ENCODE measurements at regions not wholly inside any gene's neighbourhood (a gene's known extent, or its start where the extent isn't known, plus 50 kb on each side); places are given as distances from the start of the nearest gene placed in this dataset.

DNA sequence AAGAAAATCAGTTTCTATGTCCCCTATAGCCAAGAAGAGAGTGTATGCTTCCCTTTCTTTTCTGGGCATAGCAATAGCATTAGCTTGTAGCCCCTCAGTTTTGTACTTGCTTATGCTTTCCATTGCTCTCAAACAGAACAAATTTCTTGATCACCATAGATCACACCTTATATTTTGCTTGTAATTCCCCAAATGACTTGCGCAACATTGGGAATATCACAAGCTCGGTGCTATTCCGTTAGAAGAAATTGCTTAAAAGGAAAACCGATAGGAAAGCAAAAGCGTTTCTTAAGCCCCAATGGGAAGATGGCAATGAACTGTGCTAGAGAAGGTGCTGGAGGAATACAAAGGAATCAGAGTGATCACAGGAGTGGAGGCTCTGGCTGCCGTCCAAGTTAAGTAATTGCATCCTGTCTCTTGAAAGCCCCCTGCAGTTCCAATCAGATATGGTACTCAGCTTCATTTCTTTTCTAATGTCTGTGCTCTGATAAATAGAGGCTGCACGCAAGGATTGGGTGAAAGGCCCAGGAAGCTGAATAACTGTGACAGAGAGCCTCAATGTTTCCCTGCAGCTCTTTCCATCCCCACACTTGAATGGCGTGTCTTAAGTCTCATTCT, 182.1 kb upstream of the KIRREL3 start:
- DNase-seq: peak; percentile 92

DNA sequence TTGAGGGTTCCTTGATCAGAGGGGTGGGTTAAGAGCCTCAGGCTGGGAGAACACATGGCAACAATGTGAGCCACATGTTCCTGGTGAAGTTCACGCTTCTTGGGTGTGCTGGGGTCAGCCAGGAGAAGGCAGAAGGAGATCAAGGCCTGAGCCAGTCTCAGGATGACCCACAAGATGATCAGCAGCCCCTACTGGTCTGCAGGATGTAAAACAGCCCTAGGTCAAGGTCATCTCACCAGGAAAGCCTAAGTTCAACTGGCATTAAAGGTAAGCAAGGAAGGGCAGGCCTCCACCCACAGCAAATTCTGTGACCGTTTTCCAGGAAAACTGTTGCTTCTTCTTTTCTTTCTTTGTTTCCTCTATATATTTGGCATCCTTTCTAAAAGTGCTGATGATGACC, 156.7 kb upstream of the KIRREL3 start:
- DNase-seq: no peak

DNA sequence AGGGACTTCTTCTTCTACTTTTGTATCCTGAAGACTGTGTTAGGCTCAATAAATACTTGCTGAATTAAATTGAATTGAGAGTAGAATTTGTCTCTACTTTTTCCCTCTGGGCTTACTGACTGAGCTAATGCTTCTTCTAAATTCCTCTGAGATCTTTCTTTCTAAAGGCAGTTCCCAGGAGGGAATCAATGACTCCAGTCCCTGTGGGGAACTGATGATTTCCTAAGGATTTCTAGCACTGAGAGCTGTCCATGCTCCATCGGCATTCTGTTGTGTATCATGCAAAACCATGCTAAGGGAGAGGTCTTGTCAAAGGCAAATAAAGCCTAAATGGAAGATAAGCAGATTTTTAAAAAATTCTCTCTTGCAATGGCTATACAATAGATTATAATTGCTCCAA, 148.8 kb upstream of the KIRREL3 start:
- DNase-seq: no peak

DNA sequence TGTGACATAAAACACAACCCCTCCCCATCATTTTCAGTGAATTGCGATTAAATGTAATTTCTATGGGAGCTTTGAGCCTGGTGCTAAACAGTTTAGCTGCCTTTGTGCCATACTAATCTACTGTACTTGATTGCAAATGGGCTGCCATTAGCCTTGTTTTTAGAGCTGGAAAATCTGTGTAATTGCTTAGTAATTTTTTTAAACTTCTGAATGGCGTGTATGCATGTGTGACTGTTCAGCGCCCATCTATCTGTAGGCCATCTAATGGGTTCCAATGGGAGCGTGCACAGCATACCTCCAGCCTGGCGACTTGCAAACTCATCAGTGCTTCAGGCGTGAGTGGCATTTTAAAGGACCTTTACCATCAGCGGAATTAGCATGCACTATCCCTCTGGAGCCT, 142.7 kb upstream of the KIRREL3 start:
- no peak for DNase-seq

DNA sequence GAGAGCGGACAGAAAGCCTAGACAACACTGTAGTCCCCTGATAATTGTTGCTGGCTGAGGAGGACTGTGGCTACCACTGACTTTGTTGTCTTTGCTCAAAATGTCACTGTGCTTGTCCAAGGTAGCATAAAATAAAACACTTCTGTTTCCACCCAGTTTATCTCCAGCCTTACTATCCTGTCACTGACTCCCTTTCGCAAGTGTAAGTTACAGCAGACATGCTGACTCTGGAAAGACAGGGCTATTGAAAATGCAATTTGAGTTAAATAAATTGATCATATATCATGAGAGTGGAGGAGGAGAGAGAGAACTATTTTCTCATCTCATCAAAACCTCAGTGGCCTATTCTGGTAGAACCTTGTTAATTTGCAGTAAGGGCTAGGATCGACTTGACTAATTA, 138.0 kb upstream of the KIRREL3 start:
- DNase-seq: no peak

DNA sequence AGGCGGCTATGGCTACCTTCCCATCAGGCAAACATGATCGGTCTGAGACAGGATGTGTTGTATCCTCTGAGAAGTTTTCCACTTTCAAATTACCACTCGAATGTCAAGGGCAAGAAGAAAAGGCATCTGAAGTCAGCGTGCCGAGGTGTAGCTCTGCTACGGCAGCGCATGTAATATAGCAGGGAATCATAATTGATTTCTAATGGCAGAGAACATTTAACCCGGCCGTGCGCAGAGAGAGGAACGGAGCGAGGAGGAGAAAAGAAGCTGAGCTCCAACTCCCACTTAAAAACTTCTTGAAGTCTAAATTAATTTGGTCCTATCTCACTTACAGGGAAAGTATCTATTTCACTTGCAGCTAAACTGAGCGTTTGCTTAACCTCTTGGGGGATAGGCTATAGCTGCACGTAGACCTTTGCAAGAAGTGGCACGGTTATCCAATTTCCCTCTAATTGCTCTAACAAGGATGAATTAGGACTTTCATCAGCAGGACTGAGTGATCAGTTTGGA, 137.3 kb upstream of the KIRREL3 start:
- no peak for DNase-seq

DNA sequence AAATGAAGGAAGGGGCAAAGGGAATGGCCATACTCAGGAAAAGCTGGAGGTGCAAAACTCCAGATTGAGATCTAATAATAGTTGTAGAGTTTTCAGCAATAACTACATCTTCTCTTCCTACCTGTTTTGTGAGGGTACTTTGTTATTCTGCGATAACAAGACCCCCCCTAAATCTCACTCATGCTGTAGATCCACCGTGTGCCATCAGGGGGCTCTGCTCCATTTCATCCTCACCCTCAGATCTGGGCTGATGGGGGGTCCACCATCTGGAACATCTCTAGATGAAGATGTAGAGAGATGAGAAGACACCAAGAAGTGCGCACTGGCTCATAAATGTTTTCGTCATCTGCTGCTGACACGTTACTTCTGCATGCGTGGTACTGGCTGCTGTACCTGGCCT, 135.9 kb upstream of the KIRREL3 start:
- no peak for DNase-seq

DNA sequence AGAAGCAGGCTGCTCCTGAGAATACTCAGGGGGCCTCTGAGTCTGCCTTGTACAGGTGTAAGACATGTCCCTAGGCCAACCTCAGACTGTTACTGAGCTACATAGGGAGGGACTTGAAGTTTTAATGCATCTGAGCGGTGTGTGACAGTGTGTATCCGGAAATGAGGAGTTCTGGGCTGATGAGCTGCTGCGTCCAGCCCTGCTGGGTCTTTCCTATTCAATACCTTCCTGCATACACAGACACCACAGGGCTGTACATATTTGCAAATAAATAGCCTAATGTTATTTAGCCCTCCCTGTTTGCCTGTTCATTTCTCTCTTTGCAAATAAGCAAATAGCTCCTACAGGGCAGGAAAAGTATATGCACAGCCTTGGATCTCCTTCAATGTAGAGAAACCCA, 134.7 kb upstream of the KIRREL3 start:
- no peak for DNase-seq

DNA sequence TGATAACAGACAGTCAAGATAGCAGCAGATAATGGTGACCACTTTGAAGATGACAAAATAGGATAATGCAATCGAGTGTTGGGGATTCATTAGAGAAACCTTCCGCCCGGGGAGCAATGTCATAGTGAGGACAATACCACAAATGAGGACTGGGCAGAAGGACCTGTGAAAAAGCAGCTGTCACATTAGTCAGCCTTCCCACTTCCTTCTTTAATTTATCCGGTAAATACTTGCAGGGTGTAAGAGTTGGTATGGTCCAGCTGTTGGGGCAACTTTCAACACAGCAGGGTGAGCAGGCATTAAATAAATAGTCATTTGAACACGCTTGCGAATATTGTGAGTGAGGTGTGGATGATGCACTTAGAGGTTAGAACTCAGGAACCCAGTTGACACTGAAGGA, 132.5 kb upstream of the KIRREL3 start:
- DNase-seq: no peak

DNA sequence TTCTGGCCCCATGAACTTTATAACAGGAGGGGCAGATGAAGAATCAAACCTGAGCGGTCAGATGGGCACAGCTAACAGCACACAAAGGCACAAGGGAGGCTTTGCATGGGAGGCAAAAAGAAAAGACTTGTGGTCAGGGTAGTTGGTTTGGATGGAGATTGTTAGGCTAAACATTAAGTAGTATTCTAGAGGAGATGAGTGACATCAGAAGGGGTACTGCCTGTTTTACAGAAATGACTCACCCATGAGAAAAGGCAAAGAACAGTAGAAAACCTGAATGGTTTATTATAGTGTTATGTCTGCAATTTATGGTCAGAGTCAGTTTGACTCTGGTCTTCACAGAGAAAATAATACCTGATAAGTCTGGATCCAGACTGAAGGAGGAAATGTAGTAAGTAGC, 129.8 kb upstream of the KIRREL3 start:
- DNase-seq: no peak

DNA sequence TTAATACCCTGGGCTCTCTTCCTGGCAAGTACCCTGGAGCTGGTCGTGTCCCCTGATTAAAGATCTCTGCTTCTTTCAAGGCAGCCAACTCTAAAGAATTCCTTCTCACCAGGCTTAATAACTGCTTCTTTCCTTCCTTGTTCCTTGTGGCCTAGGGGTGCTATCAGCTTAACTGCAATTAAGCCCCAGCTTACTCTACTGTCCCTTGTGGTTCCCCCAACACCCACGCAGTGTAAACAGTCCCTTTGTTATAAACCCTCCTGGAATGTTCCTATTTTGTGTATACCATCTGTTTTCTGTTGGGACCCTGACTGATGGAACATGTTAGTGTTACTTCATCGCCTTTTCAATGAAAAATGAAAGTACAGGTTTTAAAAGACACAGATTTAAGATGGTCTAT, 126.4 kb upstream of the KIRREL3 start:
- DNase-seq: no peak

DNA sequence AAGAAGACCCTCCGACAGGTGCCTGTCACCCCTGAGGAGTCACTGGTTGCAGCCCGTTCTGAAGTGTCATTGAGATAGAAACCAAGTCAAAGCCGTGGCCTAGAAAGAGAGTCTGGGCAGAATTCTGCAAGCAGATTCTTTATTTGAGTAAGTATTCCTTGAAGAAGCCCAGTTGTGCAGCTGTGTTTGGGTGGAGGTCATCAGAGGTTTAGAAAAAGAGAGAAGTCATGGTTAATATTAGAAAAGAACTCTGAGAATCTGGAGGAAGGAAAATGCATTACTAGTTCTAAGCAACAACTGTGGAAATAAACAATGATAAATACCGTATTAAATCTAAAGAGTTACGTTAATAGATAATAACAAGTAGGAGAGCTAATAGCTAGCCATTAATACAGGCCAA, 118.8 kb upstream of the KIRREL3 start:
- no peak for DNase-seq

DNA sequence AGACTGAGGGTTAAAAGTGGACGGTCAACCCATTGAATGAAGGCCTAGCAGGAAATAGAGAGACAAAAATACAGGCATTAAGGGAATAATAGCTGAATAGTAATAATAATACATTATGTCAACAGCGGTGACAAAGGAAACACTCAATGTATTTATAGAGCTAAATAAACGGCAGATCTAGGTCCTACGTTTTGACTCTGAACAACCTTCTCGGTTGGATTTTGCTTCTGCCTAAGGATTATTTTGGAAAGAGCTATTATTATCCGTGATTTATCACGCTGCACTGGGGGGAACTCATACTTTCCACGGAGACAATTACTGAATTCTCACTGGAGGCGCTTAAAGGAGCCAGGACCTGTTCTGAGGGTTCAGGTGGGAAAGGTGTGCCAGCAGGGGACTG, 118.2 kb upstream of the KIRREL3 start:
- DNase-seq: no peak

DNA sequence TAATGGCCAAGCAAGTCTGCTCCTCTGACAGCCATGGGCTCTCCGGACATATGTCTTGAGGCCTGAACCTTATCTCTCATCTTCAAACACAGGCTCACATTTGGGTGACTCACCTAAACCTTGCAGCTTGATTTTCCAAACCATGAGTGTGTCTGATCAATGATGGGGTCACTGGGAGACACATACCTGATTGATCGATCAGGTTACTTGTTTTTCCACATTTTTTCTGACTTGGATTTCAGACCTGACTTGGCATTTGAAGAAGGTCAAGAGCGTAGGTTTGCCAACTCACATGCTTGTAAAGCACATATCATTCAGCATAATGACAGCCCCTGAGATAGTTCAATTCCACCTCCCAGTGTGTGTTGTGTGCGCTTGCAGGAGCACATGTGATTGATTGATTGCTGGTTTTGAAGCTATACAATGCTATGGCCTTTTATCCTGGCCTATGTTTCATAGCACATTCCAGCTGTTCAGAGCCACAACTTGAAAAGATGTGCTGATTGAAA, 116.7 kb upstream of the KIRREL3 start:
- DNase-seq: no peak

DNA sequence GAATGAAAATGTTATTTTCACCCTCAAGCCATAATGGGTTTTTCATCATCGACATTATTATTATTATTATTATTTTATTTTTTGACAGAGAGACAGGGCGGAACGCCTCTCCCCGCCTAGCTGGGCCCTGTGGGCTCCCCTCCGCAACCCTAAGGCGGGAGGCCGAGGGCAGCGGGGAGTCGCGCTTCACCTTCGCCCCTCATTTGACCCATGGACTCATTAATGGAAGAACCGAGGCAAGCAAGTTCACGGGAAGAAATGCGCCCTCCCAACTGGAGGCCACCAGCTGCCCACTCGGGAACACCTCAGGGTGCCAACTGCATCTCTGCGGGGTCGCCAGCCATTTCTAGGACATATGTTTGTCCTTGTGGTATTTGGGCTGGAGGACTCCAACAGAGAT, 115.3 kb upstream of the KIRREL3 start:
- DNase-seq: no peak

DNA sequence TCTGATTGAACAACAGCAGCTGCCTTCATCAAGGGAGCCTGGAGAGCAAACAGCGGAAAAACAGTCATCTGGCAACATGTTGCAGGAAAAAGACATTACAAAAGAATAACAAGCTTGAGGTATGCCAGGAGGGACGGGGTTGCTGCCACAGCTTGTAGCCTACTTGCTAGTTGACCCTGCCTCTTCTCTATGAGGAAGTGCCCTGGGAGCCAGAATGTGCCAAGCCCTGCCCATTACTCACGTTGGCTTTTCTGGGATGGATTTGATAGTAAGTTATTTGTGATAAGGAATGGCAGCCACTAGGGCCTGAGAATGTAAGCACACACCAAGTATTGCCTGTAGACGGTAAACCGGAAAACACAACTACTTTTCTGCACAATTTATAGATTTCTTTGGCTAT, 113.5 kb upstream of the KIRREL3 start:
- DNase-seq: no peak

DNA sequence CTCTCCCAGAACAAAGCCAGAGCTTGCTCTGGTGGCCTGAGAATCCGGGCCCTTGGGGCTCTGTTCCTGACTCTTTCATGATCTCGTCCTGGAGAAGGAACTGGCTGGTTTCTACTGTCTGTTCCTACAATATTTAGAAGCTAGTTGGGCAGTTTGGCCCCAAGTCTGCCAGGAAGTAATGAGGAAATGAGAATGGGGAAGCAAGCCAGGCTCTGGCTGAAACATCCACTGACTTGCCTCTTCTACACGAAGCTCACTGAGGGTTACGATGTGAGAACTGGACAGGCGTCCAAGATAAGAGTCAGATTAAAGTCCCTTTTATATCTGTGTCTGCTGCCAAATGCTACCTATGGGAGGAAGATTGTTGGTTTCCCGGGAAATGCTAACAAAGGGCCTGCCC, 110.0 kb upstream of the KIRREL3 start:
- DNase-seq: no peak

DNA sequence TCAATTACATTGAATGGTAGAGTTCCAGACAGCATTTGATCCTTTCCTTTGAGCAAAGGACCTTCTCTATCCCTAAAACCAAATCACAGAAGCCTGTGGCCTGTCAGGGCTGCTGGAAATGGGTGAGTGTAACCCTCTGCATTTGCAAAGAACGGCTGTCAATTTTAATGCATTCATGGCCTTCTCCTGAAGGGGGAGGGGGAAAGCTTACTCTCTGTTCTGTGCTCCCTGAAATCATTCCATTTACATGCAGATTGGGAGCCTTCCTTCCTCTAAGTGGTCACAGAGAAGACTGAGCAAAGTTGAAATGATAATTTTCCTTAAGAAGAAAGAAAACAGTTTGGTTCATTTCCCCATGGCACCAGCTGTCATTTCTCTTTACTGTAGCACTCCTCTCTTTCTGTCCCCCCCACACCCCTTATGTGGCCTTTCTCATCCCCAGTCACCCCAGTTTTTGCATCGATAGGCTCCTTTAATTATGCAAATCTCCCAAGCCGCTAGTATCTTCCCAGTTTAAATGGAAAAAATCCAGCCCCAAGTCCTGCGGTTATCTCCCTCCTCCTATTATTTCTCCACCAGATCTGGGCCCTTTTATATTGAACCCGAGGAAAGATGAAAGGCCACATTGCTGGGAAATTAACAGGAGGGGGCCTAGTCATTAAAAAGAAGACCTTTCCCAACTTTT, 109.4 kb upstream of the KIRREL3 start:
- DNase-seq: no peak

DNA sequence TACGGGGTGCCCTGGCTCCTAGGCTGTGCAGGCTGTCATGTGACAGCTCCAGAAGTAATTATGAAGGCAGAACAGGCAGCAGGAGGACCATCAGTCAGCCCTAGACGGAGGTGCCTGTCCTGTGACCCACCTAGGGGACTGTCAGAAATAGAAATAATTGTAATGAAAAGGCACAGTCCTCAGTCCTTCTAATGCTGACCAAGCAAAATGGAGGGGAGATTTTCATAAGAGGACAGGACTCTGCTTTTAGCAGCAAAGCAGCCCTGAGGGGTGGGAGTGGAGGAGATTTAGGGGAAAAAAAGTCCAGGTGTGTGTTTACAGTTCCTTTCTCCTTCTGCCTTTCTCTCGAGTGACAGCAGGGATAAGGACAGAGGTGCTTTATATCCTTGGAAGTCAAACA, 108.3 kb upstream of the KIRREL3 start:
- DNase-seq: no peak

DNA sequence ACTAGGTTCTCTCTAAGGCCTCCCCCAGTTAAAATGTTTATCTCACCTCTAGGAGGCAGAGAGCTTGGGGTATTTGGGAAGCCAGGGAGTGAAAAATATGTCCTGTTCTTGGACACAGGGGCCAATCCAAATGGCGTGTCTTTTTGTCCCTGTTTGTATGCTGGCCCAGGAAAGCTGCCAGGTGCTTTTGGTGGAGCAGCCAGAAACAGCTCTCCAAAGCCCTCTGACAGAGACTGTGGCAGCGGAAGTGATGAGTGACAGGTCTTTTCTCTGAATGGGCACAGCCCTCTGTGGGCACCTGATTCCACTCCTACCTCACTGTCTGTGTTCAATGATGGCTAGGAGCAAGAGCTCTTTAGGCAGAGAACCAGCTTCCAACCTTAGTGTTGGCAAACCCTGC, 106.4 kb upstream of the KIRREL3 start:
- DNase-seq: no peak

DNA sequence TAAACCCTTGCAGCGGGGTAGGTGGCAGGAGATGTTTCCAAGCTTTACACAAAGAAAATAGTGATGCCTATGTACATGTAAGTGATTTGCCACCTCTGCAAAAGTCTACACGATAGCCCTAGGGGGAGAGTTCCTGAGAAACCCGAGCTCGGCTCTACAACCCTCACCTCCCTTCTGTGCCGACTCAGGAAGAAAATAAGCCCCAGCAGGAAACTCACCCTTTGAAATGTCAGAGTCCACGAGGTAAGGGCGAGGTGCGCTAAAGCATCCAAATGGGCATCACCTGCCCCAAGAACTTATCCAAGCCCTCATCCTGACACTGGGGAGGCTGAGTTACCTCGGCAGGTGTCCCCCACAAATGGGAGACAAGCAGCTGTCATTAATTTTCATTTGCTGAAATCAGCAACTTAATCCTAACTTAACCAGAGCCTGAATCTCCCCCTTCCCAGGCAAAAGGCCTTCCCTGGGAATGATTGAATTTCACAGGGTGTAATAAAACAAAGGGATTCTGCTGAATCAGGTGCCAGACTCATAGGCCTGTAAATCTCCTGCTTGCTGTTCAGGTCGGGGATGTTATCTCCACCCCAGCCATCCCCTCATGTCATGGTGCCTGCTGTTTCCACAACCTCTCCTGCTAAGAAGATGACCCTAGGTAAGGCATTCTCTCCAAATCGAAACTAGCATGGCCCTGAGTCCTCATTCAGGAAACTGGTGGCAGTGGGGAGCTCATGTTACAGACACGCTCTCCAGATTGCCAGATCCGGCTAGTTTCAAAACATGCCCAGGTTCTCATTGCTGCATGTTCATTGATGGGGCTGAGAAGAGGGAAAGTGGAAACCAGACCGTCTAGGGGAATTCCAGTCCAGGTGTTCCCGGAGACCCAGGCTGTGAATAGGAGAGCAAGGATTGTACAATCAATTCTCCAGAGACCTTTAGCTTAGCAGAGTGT, 105.3 kb upstream of the KIRREL3 start:
- DNase-seq: no peak

DNA sequence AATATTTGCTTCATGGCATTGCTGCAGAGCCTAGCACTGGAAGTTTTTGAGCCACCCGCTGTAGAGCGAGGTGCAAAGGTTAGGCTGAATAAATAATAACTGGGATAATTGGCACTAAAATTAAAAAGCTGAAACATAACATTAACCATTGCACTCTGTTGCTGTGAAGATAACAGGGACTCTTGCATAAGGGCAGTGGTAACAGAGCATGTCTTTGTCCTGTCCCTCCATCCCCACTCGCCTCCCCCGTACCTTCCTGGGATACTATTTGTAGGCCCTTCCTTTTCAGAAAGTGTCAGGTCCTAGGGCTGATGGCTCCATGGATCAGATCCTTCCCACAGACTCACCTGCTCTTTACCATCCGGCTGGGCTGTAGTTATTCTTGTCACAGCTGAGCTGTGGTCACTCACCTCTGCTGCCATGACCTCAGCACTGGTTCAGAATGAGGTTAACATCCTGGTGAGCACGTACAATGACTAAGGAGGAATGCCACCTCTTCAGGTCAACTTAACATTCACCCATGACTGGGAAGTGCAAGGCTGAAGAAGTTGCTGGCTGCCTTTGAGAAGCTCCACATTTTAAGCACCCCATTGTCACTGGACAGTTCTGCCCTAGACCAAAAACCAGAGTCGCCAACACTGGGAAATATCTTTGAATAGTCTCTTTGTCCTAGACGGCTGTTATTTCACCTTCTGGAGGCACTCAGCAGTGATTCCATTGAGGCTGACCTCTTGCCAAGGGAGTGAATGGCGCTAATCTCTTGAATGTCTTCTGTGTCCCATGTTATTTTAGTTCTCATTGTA, 103.2 kb upstream of the KIRREL3 start:
- no peak for DNase-seq

DNA sequence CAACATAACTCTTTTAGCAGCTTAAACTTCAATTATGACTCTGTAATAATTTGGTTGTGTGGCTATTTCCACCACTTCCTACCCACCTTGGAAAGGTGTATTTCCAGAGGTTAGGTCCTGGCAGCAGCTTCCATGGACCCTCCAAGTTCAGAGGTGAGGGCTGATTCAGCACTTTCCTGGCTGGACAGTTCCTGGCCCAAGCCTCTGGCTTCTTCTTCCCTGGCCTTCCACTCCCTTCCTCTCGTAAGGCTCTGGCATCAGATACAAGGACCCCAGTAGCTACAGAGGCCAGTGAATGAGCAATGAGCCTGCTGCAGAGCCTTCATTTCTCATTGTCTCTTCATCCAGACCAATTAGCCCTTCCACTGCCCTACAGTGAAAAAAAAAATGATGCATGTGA, 98.1 kb upstream of the KIRREL3 start:
- DNase-seq: no peak
